NCI-H1930 (cell line): ENCODE measurements at regions not wholly inside any gene's neighbourhood (a gene's known extent, or its start where the extent isn't known, plus 50 kb on each side); places are given as distances from the start of the nearest gene placed in this dataset.
A peak's percentile ranks its signal among the peaks of the same experiment; 100 is the strongest.
"Not testable (repeated sequence)": the region's sequence is repeated elsewhere in the genome, so short reads cannot be mapped to it uniquely, and the experiment has no call there.

Experiments used
- DNase-seq, 2 experiments: peaks; one replicate each; lab custom pipeline; 2025; lab: John Stamatoyannopoulos, UW

DNA sequence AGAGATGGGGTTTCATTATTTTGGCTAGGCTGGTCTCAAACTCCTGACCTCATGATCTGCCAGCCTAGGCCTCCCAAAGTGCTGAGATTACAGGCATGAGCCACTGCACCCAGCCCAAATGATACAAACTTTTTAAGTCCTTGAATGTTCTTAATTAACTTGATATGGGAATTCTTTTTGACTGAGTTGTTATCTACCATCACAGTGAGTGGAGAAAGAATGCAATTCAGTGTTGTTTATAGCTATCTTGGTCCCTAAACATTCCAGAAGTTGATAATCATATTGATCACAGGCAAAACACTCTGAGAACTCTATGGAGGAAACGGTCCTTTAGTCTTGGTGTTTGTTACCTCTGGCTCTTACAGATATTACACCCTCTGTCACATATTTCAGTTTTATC lies 1072.5 kb downstream of the SUCLG1 start:
- DNase-seq = no peak

DNA sequence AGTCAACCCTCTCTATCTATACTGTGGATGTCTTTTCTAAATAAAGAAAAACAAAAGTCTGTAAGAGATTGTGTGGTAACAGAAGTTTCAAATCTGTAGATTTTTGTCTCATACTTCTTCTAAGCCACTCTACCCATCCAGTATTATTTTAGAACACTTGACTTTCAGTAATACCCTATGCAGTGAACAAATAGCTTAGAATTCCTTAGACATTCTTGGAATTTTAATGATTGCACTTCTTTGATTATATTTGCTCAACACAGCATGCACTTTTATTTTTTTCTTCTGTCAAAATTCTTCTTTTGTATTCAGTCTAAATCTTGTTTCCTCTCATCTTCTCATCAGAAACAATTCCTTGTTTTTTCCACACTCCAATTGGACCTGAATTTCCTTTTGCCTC lies 1080.2 kb downstream of the SUCLG1 start:
- no peak for DNase-seq

DNA sequence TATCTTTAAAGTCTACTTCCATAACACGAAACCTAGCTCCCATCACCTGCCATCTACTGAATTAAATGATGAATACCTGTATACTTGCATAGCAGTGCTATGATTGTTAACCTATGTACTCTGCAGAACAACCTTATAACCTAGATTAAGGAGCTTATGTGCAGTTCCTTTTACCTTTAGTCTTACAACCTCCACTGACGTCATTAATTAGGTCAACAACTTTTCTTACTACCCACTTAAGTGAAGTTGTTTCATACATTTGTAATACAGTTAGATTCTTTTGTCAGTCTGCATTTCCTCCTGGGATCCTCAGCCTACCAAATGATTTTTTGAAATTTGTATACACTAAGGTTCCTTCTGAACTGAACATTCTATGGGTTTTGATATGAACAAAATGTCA lies 1082.3 kb downstream of the SUCLG1 start:
- no peak for DNase-seq

DNA sequence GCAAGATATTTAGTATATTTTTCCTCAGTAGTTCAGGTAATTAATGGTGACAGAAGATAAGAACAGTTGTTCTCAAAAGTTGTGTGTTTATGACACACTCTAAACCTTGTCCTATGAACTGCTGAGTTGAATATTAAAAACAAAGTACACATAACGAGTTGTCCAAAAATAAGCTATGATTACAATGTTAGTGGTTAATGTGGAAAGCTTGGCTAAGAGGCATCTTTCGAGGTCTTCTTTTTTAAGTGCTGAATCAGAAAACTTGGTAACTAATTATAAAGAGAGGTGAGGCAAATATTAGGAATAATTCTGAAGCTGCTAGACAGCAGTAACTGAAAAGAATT lies 1088.7 kb downstream of the SUCLG1 start:
- DNase-seq = no peak

DNA sequence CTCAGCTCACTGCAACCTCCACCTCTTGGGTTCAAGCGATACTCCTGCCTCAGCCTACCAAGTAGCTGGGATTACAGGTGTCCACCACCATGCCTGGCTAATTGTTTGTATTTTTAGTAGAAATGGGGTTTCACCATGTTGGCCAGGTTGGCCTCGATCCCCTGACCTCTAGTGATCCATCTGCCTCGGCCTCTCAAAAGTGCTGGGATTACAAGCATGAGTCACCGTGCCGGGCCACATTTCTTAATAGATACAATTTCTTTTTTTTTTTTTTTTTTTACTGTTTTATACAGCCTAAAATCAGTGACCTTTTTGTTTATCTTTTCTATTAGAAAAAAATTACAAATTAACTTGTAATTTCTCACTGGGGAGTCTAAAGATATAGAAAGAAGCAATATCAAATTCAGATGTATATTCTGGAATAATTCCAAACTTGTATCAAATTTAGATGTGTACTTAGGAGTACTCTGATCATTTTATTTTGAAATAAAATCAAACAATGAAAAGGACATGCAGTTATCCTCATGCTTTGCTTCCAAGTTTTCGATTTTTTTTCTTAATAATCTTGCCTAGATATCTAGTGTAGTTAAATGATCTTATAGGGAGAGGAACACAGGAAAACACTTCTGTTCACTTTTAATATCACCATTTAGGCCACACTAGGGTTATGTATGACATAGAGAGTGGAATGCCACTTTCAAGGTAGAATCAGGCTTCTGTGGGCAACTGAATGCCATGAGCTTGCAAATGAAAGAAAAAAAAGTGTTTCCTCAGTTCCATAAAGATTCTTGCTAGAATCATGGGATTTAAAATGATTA lies 1089.3 kb downstream of the SUCLG1 start:
- DNase-seq = no peak

DNA sequence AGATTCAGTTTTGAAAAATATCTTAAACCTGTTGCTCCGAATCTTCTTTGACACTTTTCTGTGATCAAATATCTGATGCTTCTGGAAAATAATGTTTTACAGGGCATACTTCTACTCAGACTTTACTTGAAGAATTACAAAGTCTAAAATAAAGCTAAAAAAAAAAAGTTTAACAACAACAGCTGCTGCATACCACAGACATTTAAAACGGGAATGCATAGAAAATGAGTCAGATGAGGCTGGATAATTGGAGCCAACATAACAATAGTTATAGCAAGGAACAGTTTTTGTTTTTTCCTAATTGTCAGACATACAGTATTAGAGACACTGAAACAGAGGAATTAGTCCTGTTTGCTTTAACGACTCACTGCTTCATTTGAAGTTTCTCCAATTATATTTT lies 1090.2 kb downstream of the SUCLG1 start:
- DNase-seq = no peak

DNA sequence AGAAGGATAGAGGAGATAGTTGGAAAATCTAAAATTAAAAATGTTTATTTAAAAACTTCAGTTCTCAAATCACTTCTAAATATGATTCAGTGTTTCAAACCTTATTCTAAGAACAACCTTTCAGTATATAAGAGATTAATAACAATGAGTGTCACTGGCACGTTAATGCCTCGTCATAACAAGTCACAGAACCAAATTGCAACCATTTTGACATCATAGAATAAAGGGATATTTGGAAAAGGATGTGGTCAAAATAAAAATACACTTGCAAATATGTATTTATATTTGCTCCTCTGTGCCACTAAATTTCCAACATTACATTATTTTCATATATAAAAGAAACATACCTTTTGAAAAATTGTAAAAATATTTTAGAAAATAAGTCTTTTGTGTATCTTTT lies 1090.6 kb downstream of the SUCLG1 start:
- no peak for DNase-seq

DNA sequence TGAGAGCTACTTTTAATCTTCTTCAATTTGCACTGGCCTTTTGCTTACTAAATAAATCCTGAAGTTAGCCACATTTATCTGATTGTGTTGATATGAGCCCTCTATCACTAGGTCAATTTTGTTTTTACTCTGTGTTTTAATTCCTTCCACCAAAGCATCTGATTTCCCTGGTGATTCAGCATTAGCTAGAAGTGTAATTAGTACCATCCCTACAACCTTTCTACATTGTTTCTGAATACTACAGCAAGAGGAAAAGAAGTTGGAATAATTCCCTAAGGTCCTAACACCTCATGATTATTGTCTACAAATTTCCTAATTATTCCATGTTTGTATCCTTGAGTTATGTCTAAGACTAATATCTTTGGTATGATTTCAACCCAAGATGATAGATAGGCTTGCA lies 1093.6 kb downstream of the SUCLG1 start:
- no peak for DNase-seq

DNA sequence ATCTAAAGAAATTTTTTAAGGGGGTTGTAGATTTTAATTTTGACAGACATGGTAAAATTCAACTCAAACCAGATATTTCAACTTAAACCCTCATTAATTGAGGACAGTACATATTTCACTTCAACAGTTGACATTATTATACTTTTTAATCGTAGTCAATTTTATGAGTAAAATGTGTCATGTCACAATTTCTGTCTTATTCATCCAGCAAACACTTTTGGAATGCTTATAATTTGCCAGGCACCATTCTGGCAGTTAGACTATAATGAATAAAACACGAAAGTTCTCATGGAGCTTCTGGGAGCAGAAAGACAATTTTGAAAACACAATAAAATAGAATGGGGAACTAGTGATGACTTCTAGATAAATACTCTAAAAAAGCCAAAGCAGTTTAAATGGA lies 1094.8 kb downstream of the SUCLG1 start:
- DNase-seq = no peak

DNA sequence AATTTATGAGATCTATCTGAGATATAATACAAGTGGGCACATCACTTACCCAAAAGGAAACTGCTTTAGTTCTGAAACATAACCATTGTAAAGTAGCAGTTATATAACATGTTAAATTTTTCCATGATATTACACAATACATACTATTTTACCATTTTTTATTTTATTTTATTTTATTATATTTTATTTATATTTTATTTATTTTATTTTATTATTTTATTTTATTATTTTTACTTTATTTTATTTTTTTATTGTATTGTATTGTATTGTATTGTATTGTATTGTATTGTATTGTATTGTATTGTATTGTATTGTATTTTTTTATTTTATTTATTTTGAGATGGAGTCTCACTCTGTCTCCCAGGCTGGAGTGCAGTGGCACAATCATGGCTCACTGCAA lies 1095.9 kb downstream of the SUCLG1 start:
- DNase-seq = not testable (repeated sequence)

DNA sequence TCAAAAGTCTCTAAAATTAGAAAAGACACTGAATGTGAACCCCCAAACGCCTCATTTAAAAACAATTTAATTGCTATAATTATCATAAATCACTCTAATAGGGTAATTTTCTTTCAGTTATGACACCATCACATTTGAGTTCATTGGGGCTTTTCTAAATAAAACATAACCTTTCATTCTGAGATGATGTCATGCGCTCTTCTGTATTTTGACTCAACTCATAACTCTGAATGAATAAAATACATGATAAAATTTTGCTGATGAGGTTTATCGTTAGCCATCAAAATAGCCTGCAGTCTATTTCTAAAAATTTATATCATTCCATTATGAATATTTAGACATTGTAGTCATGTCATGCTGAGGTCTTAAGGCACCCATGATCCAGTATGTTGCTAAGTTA lies 1099.7 kb downstream of the SUCLG1 start:
- no peak for DNase-seq

DNA sequence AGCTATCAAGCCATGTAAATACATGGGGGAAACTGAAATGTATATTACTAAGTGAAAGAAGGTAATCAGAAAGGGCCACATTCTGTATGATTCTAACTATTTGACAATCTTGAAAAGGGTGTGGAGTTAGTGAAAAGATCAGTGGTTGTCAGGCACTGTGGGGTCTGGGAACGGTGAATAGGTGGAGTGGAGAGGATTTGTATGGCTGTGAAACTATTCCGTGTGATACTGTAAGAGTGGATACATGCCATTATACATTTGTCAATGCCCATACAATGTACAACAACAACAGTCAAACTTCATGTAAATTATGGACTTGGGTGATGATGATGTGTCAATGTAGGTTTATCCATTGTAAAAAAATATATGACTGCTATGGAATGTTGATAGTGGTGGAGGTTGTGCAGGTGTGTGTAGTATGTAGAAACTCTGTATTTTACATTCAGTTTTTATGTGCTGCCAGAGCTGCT lies 1116.2 kb downstream of the SUCLG1 start:
- no peak for DNase-seq

DNA sequence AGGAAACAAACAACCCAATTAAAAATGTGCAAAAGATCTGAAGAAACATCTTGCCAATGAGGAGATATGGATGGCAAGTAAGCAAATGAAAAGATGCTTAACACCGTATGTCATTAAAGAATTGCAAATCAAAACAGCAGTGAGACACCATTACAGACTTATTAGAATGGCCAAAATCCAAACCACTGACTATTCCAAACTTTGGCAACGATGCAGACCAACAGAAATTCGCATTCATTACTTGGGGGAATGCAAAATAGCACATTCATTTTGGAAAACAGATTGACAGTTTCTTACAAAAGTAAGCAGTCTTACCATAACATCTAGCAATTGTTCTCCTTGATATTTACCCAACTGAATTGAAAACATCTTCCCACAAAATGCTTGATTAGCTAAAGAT lies 1118.7 kb downstream of the SUCLG1 start:
- DNase-seq = peak in 1 of 2 experiments; percentile 15

DNA sequence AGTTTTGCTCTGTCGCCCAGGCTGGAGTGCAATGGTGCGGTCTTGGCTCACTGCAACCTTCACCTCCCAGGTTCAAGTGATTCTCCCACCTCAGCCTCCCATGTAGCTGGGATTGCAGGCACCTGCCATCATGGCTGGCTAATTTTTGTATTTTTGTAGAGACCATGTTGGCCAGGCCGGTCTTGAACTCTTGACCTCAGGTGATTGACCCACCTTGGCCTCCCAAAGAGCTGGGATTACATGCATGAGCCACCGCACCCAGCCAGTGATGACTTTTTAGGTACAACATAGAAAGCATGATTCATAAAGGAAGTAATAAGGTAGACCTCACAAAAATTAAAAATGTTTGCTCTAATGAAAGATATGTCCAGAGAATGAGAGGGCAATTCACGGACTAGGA lies 1119.1 kb downstream of the SUCLG1 start:
- not testable (repeated sequence) for DNase-seq

DNA sequence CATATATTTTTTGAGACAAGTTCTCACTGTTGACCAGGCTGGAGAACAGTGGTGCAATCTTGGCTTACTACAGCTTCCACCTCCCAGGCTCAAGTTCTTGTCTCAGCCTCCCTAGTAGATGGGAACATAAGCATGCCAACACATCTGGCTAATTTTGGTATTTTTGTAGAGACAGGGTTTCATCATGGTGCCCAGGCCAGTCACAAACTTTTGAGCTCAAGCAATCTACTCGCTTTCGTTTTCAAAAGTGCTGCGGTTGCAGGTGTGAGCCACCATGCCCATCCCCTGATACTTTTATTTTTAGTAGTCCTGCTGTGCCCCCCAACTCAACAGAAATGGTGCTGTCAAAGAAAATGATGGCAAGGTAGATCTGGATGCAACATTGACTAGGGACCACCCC lies 1127.3 kb downstream of the SUCLG1 start:
- DNase-seq = no peak

DNA sequence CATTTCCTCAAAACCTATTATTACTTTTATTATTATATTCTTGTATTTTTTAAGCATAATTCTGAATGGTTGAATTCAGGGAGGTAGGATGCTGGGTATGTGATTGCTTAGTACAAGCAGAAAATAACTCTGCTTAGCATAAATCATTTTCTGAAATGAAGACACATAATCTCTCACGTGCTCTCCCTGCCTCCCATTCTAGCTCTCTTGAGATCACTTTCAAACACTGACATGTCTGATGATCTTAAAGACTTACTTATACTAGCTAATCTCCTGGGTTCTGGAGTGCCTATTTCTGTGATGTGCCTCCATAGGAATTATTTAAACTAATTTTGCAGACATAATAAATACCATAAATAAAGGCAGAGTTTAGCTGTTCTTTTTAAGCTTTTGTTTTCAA lies 1136.0 kb downstream of the SUCLG1 start:
- no peak for DNase-seq

DNA sequence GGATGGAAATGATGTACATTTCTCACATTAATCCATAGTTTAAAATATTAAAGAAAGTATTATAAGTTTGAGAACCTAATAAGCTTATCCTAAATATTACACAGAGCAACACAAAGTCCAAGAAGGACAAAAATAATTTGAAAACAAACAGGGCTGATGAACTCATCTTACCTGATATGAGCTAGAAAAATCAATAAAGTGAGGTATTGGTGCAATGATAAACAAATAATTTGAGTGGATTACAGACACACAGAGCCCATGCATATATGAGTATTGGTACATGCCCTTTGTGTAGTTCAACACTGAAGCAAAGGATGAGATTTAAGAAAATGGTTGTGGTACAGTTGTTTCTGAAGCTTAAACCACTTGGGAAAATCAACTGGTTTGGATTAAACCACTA lies 1139.0 kb downstream of the SUCLG1 start:
- DNase-seq = no peak

DNA sequence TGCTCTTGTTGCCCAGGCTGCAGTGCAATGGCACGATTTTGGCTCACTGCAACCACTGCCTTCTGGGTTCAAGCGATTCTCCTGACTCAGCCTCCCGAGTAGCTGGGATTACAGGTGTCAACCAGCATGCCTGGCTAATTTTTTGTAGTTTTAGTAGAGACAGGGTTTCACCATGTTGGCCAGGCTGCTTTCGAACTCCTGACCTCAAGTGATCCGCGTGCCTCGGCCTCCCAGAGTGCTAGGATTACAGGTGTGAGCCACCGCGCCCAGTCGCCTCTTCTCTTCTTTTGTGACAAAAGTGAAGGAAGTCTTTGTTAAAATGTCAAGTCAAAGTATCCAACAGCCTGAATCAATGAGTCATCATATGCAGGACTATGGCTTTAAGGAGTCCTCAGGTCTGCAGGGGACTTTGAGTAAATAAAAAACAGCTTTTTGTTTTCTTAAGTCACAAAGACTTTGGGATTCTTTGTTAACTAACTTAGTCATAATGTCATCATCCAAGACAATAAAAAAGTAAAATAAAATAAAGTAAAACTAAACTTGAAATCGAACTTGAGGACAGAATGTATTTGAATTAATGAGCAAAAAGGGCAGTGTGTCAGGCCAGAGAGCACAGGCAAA lies 1153.2 kb downstream of the SUCLG1 start:
- DNase-seq = no peak

DNA sequence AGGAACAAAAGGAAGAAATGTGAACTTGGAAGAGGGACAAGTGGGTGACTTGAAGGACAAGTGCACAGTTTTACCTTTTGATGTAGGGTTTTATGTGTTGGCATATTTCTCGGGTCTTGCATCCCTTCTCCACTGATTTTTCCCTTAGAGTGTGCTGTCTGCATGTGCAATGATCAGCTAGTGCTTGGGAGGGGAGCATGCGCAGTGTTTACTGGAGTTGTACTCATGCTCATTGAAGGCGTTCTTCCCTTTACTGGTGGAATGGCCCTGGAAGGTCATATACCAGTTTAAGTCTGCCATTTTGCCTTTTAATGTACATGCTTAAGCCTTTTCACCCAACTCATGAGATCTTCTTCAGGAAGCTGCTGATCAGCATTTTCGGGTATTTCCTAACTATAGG lies 1168.0 kb downstream of the SUCLG1 start:
- no peak for DNase-seq

DNA sequence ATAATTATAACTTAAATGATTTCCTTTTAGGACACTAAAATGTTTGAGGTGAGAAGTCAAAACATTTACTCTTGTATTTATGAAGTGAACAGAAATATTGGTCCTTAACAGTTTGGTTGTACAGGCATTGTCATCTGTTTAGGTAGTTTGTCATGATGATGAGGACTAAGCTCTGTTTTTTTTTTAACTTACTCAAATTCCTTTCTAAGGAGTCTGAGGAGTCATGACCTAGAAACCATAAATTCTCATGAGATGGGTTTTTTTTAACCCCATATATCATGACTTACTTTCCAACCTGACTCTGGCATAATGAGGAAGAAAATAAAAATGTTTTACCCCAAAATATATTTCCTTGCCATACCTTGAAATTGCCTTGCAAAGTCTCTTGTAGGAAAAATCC lies 1176.2 kb downstream of the SUCLG1 start:
- DNase-seq = no peak

DNA sequence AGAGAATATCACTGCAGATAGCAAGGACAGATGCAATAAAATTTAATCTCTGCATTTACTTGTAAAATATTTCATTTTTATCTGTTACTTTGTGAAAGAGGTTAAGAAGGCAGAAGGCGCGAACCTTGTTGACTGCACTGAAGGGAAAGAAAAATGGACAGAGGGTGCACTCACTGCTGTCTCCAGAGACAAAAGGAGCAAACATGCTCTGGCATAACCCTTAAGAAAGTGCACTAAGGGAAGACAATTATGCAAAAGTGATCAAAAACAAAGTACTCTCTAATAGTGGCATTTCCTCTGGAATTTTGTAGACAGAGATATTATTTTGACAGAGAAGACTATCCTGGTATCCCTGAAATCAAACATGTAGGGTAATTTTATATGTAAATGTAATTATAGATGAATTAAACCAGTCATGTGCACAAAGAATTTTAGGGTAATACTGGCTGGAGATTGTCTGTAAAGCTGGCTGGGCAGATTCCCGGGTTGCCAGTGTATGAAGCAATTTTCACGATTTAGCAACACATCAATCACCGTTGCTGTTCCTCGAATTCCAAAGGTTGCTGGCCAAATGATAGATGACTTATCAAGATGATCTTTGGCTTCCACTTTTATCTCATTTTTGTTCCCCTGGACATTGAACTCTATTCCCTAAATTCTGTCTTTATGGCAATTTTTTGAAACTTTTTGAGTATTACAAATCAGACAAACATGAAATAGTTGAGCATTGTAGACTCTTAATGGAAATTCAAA lies 1176.9 kb downstream of the SUCLG1 start:
- DNase-seq = no peak

DNA sequence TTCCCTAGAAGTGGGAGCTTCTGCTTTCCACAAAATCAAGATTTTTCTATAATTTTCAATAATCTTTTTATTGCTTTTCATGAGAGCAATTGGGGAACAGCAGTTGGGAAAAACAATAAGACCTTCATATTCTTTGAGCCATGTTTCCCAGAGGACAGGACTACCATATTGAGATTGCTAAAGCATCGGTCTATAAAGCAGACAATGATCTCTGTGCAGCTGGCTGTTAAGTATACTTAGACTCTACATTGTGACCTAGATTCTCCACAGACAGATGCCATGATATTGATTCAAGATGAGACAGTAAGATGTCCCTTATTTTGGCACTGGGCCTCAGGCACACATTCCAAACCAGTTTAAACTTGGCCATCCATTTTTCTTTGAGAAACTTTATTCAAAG lies 1178.7 kb downstream of the SUCLG1 start:
- DNase-seq = no peak

DNA sequence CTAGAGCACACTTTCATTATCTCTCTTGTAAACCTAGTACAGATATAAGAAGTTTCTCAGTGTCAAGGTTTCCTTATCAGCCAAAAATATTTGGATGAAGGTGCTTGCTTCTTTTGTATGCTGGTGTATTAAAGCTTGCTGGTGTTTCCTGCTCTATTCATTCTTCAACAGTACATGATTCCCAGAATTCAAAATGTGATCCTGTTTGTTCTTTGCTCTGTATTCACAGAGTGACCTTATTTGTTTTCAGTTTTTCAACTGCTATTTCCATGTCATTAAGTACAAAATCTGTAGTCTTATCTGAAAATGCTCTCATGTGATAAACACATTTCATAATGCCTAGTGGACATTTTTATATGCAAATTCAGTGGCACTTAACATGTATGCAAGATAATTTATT lies 1185.8 kb downstream of the SUCLG1 start:
- DNase-seq = no peak
